Upper lobe of right lung (tissue), 1 donor: ENCODE measurements at regions not wholly inside any gene's neighbourhood (a gene's known extent, or its start where the extent isn't known, plus 50 kb on each side); places are given as distances from the start of the nearest gene placed in this dataset.

Experiments
- ATAC-seq: fragments of 200-7000 bp; cut with Tn5 transposase; one replicate; pipeline ENCODE4 v1.9.1; 2020; ENCODE audit warnings: mild to moderate bottlenecking, moderate library complexity
- DNase-seq: peaks from one replicate; pipeline ENCODE4 v3.0.0-alpha.2; 2020
- H3K27ac ChIP-seq: fragments of 200-600 bp; one replicate; pipeline ENCODE4 v1.8.0; 2022
- H3K27me3 ChIP-seq: fragments of 200-600 bp; one replicate; pipeline ENCODE4 v1.8.0; 2022; ENCODE audit warnings: mild to moderate bottlenecking
- H3K36me3 ChIP-seq: fragments of 200-600 bp; one replicate; pipeline ENCODE4 v1.8.0; 2022
- H3K4me1 ChIP-seq: fragments of 200-600 bp; one replicate; pipeline ENCODE4 v1.8.0; 2022
- H3K4me3 ChIP-seq: fragments of 200-600 bp; one replicate; pipeline ENCODE4 v1.8.0; 2022; ENCODE audit warnings: mild to moderate bottlenecking
- H3K9me3 ChIP-seq: fragments of 200-600 bp; one replicate; pipeline ENCODE4 v1.8.0; 2022
- CTCF ChIP-seq: fragments of 200-600 bp; IDR thresholded peaks from one replicate; pipeline ENCODE4 v1.8.0; 2022; ENCODE audit warnings: antibody characterized with exemption
- intact Hi-C: fragments of 100-400 bp; cut with DNase I; formaldehyde crosslinking; loops from one replicate; pipeline ENCODE4 v1.11.0; 2022
- donor health status: DM: no; HTN: yes; CAD: no; lungs with severe emphysema.

DNA sequence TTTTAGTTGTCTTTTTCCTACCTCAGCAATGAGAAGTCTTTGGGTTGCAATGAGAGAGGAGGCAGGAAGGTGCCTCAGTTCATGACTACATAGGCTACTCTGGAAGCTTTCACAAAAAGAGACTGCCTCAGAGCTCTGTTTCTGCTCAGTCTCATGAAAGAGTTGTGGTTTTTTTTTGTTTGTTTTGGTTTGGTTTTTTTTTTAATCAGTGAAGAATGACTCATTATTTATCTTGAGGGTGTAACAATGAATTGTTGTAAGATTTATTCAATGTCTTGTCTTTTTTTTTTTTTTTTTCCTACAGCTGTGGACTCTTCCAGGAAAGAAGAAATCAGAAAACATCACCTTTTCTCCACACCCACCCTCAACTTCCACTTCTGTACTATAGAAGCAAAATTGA lies 67.5 kb upstream of the CXCL13 start:
- H3K27me3 ChIP-seq, result no peaks in the 10 kb centered on the region
- no peak for TF ChIP-seq CTCF
- H3K4me1 ChIP-seq, result peaks cover 6% of the 10 kb centered on the region
- no peak overlapping the region for H3K4me3 ChIP-seq
- no peaks in the 10 kb centered on the region for H3K9me3 ChIP-seq
- ATAC-seq (no peak), DNase-seq (no peak)
- no peak overlapping the region for H3K27ac ChIP-seq
- H3K36me3 ChIP-seq, result no peaks in the 10 kb centered on the region
- intact Hi-C loops, result no loop called here

GRCh38 chr4:77538574-77539157 lies 67.0 kb upstream of the CXCL13 start:
- no peaks in the 10 kb centered on the region for H3K36me3 ChIP-seq

More at GRCh38 chr4:77538574-77539157, 67.0 kb upstream of the CXCL13 start:
- H3K27ac ChIP-seq, result no peak overlapping the region
- H3K4me3 ChIP-seq, result no peak overlapping the region
- H3K9me3 ChIP-seq, result no peaks in the 10 kb centered on the region
- DNase-seq (no peak), ATAC-seq (peak; percentile 39)
- intact Hi-C loops, result no loop called here
- H3K27me3 ChIP-seq, result no peaks in the 10 kb centered on the region
- H3K4me1 ChIP-seq, result peaks cover 6% of the 10 kb centered on the region
- TF ChIP-seq CTCF, result no peak
